ENCODE measurements at regions not wholly inside any gene's neighbourhood (a gene's known extent, or its start where the extent isn't known, plus 50 kb on each side); places are given as distances from the start of the nearest gene placed in this dataset.
"Not testable (repeated sequence)": the region's sequence is repeated elsewhere in the genome, so short reads cannot be mapped to it uniquely, and the experiment has no call there.

DNA sequence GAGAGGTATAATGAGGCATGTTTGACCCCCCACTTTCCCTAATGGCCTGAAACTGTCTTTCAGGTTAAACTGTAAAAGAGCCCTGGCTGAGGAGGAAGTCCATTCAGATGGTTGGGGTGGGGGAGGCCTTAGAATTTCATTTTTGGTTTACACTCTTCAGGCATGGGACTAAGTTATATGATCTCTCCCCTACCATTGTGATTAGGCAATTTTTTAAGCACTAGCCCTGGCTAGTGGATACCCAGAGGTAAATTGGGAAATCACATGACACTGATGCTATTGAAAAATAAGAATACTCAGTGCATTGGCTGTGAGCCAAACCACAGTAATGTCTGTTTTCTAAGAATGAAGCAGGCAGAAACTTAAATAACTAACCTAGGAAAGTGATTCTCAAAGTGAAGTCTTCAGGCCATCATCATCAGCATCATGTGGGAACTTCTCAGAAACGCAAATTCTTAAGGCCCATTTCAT is 149.7 kb downstream of the RRAGB start:
- DNase-seq (ENCODE audit: extremely low read depth, low read depth) = no peak
- TF ChIP-seq, protein P1, sequence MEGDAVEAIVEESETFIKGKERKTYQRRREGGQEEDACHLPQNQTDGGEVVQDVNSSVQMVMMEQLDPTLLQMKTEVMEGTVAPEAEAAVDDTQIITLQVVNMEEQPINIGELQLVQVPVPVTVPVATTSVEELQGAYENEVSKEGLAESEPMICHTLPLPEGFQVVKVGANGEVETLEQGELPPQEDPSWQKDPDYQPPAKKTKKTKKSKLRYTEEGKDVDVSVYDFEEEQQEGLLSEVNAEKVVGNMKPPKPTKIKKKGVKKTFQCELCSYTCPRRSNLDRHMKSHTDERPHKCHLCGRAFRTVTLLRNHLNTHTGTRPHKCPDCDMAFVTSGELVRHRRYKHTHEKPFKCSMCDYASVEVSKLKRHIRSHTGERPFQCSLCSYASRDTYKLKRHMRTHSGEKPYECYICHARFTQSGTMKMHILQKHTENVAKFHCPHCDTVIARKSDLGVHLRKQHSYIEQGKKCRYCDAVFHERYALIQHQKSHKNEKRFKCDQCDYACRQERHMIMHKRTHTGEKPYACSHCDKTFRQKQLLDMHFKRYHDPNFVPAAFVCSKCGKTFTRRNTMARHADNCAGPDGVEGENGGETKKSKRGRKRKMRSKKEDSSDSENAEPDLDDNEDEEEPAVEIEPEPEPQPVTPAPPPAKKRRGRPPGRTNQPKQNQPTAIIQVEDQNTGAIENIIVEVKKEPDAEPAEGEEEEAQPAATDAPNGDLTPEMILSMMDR (IDR thresholded peaks at IDR 0.05; ENCODE audit: low read depth, low read length) = no peak

DNA sequence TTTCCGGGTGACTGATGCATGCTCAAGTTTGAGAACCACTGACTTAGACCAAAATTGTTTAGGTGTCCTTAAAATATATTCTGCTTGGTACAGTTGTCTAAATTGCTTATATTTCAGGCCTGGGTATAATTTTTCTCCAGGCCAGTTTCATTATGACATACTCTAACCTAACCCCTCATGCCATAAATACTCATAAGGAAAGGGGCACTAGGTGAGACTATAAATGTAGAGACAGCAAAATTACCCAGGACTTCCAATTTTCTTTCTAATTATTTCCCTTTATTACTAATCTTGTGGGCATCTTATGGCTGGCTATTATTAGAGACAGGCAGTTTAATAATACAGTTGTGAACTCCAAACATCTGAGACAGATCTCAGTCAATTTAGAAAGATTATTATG is 150.2 kb downstream of the RRAGB start:
- TF ChIP-seq, protein P1 (IDR thresholded peaks at IDR 0.05; ENCODE audit: low read depth, low read length) = no peak

DNA sequence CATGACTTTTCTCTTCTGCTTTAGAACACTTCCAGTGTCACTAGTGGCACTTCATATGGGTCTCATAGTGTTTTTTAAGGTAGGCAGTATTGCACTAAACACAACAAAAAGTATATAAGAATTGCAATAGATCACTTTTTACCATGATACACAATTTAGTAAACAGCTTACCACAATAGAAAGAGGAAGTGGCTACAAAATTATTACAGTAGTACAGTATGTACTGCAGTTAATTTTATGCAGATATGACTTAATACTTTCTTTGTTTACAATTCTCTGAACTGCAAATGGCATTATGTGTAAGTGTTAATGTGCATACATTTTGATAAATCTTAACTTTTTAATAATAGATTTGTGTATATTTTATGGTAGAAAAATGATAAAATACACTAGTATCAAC is 157.3 kb downstream of the RRAGB start:
- TF ChIP-seq, protein P1 (IDR thresholded peaks at IDR 0.05; ENCODE audit: low read depth, low read length) = no peak
- no peak for DNase-seq (ENCODE audit: extremely low read depth, low read depth)

More for the DNA sequence above, 150.2 kb downstream of the RRAGB start:
- no peak for DNase-seq (ENCODE audit: extremely low read depth, low read depth)

DNA sequence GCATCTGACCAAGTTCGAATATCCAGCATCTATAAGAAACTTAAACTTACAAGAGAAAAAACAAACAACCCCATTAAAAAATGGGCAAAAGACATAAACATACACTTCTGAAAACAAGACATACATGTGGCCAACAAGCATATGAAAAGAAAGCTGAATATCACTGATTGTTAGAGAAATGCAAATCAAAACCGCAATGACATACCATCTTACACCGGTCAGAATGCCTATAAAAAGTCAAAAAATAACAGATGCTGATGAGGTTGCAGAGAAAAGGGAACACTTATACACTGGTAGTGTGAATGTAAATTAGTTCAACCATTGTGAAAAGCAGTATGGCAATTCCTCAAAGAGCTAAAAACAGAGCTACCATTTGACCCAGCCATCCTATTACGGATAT is 166.0 kb downstream of the RRAGB start:
- DNase-seq (ENCODE audit: extremely low read depth, low read depth) = not testable (repeated sequence)

DNA sequence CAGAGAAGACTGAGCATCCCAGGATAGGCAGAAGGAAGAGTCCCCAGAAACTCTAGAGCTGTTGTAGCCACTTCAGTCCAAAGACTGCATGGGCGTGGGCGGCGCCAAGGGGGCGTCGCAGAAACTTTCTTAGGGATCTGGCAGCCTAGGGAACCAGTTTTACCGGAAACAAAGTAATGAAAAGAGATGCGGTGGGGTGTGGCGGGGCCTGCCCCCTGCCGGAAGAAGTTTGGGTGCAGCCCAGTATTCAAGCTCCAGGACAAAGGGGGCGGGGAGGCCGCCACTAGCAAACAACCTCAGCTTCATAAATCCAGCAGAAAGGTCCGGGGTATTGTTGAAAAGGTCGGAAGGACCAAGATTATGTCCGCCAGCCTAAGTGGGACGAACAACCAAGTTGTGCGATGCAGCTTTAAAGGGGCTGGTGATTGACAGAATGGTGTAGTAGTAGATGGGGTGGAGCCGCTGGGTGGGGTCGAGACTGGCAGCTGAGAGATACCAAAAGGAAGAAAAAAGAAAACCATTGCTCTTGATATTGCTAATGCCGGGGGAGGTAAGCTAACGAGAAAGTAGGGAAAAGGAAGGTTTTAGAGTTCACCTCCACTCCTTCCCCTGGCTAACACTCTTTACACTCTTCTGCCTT is 190.5 kb downstream of the RRAGB start:
- TF ChIP-seq, protein P1 (IDR thresholded peaks at IDR 0.05; ENCODE audit: low read depth, low read length) = peak; percentile 37
- no peak for DNase-seq (ENCODE audit: extremely low read depth, low read depth)

DNA sequence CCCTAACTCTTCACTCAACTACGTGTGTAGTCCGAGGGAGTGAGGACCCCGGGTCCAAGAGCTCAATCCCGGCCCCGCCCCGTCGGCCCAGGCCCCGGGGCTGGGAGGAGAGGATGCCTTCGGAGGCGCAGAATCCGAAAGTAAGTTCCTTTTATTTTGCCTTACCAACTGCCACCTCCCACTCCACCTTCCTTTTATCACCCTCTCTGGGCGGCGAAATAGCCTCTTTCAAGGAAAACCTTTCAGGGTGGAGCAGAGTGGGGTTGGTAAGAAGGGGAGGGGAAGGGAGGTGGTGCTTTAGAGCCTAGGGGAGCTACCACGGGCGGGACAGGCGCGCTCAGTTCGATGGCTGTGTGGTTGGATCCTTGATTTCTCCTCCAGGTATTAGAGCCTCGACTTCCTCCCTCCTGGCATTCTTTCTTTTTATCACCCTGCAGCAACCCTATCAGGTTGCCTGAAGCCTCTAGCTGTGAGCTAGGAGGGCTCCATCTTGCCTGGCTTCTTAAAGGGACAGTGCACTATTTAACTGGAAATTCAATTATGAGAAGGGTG is 191.2 kb downstream of the RRAGB start:
- TF ChIP-seq, protein P1 (IDR thresholded peaks at IDR 0.05; ENCODE audit: low read depth, low read length) = no peak
- no peak for DNase-seq (ENCODE audit: extremely low read depth, low read depth)

DNA sequence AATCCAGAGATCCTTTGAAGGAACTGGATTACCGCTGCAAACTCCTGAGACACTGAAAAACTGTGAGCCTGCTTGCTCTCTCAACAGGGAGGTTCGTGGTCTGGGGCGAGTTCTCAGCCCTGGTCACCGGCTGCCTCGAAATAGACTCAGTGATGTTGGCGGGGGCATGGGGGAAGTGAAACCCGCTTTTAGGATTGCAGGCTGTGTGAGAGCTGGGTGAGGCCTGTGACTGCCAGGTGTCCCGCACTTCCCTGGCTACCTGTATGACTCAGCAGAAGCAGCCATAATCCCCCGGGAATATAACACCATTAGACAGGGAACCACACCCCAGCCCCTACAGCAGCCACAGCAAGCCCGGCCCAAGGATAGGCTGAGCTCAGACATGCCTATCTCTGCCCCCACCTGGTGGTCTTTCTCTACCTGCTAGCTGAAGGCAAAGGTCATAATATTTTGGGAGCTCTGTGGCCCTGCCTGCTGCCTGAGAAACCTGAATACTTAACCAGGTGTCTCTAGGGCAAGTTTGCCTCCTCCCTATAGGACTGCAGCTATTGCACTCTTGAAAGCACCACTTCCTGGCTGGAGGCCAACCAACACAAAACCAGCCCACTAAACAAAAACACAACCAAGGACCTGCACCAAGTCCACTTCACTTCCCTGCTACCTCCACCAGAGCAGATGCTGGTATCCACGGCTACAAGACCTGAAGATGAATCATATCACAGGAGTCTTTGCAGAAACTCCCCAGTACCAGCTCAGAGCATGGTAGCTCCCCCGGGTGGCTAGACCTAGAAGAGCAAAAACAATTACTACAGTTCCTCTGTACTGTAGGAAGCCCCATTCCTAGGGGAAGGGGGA is 202.0 kb downstream of the RRAGB start:
- TF ChIP-seq, protein P1 (IDR thresholded peaks at IDR 0.05; ENCODE audit: low read depth, low read length) = no peak
- no peak for DNase-seq (ENCODE audit: extremely low read depth, low read depth)
